ENCODE measurements at regions not wholly inside any gene's neighbourhood (a gene's known extent, or its start where the extent isn't known, plus 50 kb on each side); places are given as distances from the start of the nearest gene placed in this dataset.
A peak's percentile ranks its signal among the peaks of the same experiment; 100 is the strongest.

DNA sequence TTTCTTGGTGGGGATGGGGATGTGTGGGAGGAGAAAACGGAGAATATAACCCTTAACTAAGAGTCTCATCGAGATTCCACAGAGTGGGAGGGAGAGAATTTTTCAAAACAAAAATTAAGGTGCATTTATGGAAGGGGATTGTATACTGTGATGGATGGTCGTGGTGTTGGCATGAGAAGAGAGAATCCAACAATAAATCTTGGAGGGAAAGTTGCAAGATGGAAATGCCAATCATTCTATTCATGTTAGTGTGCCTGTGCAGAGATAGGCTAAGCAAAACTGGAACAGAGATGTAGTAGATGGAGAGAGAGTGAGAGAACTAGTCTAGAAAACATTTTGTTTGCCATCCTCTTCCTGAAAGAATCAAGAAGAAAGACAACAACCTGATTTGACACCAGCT is 613.1 kb downstream of the EBF1 start:
- intact Hi-C loops (cut with DNase I; ENCODE audit: low total_unique reads): no loop called here
- Histone ChIP-seq H3K36me3 (no peaks in the 10 kb centered on the region), H3K27me3 (no peaks in the 10 kb centered on the region), H3K27ac (no peak overlapping the region), H3K9me3 (no peaks in the 10 kb centered on the region), H3K4me3 (no peak overlapping the region), H3K4me1 (peaks cover 0 to 27% (median 16%) of the 10 kb centered on the region in 4 donors)
- TF ChIP-seq, protein P1, sequence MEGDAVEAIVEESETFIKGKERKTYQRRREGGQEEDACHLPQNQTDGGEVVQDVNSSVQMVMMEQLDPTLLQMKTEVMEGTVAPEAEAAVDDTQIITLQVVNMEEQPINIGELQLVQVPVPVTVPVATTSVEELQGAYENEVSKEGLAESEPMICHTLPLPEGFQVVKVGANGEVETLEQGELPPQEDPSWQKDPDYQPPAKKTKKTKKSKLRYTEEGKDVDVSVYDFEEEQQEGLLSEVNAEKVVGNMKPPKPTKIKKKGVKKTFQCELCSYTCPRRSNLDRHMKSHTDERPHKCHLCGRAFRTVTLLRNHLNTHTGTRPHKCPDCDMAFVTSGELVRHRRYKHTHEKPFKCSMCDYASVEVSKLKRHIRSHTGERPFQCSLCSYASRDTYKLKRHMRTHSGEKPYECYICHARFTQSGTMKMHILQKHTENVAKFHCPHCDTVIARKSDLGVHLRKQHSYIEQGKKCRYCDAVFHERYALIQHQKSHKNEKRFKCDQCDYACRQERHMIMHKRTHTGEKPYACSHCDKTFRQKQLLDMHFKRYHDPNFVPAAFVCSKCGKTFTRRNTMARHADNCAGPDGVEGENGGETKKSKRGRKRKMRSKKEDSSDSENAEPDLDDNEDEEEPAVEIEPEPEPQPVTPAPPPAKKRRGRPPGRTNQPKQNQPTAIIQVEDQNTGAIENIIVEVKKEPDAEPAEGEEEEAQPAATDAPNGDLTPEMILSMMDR (IDR thresholded peaks at IDR 0.05): no peak
- no peak for DNase-seq

DNA sequence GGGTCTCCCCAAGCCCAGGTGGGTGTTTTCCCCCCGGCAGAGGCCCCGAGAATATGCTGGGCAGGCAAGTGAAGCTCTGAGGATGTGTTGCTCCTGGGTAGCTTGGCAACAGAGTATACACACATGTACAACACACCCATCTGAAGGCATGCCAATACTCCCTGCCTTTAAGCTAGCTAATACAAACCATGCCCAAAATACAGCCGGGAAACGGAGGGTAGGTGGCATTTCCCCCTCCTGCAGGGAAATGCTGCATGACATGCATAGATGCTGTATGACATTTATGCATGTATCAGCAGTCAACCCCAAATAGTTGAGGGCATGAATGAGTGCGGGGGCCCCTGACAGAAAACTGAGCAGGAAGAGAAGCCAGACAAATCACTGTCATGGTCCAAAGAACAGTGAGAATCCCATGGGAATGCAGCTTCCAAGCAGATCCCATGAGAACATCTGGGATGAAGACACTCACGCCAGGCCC is 614.1 kb downstream of the EBF1 start:
- peak in 1 of 2 donors; percentile 46 for DNase-seq
- no peak overlapping the region for H3K27ac ChIP-seq
- intact Hi-C loops (cut with DNase I; ENCODE audit: low total_unique reads): no loop called here

DNA sequence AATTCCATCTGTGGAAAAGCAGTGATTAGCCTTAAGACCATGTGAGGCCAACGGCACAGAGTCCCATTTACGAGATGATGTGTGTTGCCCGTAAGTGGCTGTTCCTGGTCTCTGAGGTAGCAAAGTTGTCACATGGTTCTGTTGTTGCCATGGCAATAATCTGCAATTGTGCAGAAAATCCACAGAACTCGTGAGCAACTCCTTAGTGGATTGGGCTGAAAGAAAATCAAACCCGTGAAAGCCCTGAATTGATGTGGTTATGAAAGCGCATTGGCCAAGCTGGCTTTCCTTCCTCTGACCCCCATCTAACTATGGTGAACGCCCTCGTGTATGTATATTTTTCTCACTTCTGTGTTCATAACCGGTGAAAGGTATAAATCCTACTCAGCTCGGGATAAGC is 614.7 kb downstream of the EBF1 start:
- intact Hi-C loops (cut with DNase I; ENCODE audit: low total_unique reads): no loop called here

More for the DNA sequence above, 614.1 kb downstream of the EBF1 start:
- Histone ChIP-seq H3K4me1 (peaks cover 0 to 27% (median 16%) of the 10 kb centered on the region in 4 donors), H3K4me3 (no peak overlapping the region), H3K27me3 (no peaks in the 10 kb centered on the region), H3K36me3 (no peaks in the 10 kb centered on the region), H3K9me3 (no peaks in the 10 kb centered on the region)
- TF ChIP-seq, protein P1 (IDR thresholded peaks at IDR 0.05): no peak

DNA sequence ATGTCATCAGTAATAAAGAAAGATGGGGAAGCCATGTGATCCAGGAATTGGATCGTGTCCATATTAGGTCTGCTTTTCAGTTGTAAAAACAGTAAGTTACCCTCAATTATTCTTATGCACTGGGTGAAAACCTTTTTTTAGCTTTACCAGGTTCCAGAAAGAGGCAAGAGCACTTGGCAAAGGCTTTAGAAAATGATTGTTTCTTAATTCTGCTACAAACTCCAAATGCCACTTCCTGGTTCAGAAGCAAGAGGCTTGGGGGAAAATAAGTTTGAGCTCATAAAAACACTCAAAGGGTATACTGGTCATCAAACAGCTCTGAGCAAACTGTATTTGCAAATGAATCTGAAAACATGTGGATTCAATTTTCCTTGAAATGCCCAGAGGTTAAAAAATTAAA is 615.6 kb downstream of the EBF1 start:
- intact Hi-C loops (cut with DNase I; ENCODE audit: low total_unique reads): no loop called here
- Histone ChIP-seq H3K36me3 (no peaks in the 10 kb centered on the region), H3K27me3 (no peaks in the 10 kb centered on the region), H3K4me1 (peaks cover 0 to 27% (median 16%) of the 10 kb centered on the region in 4 donors), H3K4me3 (no peak overlapping the region), H3K27ac (no peak overlapping the region), H3K9me3 (no peaks in the 10 kb centered on the region)
- TF ChIP-seq, protein P1 (IDR thresholded peaks at IDR 0.05): no peak
- DNase-seq: no peak

More for the DNA sequence above, 614.7 kb downstream of the EBF1 start:
- H3K27me3 ChIP-seq: no peaks in the 10 kb centered on the region
- no peaks in the 10 kb centered on the region for H3K36me3 ChIP-seq
- DNase-seq: peak in 1 of 2 donors; percentile 47
- H3K9me3 ChIP-seq: no peaks in the 10 kb centered on the region
- H3K27ac ChIP-seq: peak overlapping the region in 1 of 2 donors; percentile 2
- H3K4me3 ChIP-seq: no peak overlapping the region
- TF ChIP-seq, protein P1 (IDR thresholded peaks at IDR 0.05): no peak
- peaks cover 0 to 27% (median 16%) of the 10 kb centered on the region in 4 donors for H3K4me1 ChIP-seq

DNA sequence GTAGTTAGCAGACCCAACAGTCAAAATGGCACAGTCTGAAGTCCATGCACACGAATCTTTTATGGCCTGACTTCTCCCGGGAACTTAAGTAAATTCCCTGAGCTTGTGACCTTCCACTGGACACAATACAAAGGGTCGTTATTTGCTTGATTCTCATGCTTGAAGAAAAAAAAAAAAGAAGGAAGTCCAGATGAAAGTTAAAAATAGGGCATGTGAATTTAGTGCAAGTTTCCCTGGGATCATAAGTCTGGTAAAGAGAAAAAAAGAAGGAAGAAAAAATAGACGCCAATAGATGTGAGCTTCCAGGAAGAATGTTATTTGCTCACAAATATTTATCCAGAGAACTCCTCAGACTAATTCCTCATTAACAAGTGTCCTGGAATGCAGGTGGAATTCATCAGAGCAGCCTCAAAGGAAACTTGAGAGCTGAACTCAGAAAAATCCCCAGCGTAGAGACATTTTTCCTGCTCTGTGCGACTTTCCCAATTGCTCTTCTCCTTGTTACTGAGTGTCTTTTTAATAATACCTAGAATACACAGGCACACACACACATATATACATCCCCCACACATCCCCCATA is 616.3 kb downstream of the EBF1 start:
- no peak for DNase-seq

More for the DNA sequence above, 616.3 kb downstream of the EBF1 start:
- H3K27ac ChIP-seq: no peak overlapping the region
- TF ChIP-seq, protein P1 (IDR thresholded peaks at IDR 0.05): no peak
- H3K27me3 ChIP-seq: no peaks in the 10 kb centered on the region
- intact Hi-C loops (cut with DNase I; ENCODE audit: low total_unique reads): no loop called here
- H3K4me1 ChIP-seq: peaks cover 0 to 27% (median 16%) of the 10 kb centered on the region in 4 donors
- H3K36me3 ChIP-seq: no peaks in the 10 kb centered on the region
- H3K4me3 ChIP-seq: no peak overlapping the region
- H3K9me3 ChIP-seq: no peaks in the 10 kb centered on the region

All from tibial artery (tissue), 4 donors.